ENCODE measurements at regions not wholly inside any gene's neighbourhood (a gene's known extent, or its start where the extent isn't known, plus 50 kb on each side); places are given as distances from the start of the nearest gene placed in this dataset.

GRCh38 chr1:90200646-90201205 lies 205.8 kb downstream of the ZNF326 start:
- TF ChIP-seq POLR2AphosphoS5 (IDR thresholded peaks at IDR 0.05) (no peak), POLR2A (IDR thresholded peaks at IDR 0.05) (no peak), CTCF (IDR thresholded peaks at IDR 0.05) (no peak), EP300 (IDR thresholded peaks at IDR 0.05) (no peak)
